ENCODE measurements at regions not wholly inside any gene's neighbourhood (a gene's known extent, or its start where the extent isn't known, plus 50 kb on each side); places are given as distances from the start of the nearest gene placed in this dataset.

DNA sequence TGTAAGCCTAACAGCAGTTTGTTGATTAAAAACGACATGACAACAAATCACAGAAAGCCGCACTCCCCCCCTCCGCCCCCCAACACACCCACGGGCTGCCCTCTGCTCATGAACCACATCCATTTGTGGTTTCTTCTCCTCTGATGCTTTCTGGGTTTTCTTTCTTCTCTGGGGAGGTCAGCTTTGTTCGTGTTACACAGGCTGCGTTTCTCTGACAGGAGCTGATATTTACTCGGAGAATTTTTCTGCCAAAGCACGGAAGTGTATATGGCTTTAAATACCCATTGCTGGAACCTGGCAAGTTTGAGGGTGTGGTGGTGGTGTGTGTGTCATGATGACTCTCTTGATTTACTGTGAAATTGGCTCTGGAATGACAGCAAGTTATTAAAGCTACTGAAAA is 883.7 kb upstream of the TMEM132C start:
- TF ChIP-seq POLR2AphosphoS2 (IDR thresholded peaks at IDR 0.05; ENCODE audit: low read depth, low read length) (no peak), POLR2A (IDR thresholded peaks at IDR 0.05; ENCODE audit: low read depth, low read length) (no peak), SP1 (IDR thresholded peaks at IDR 0.05; ENCODE audit: low read depth, low read length) (no peak), WRNIP1 (IDR thresholded peaks at IDR 0.05; ENCODE audit: borderline replicate concordance, low read depth, low read length) (no peak), SMARCA5 (IDR thresholded peaks at IDR 0.05) (no peak), TCF12 (IDR thresholded peaks at IDR 0.05; ENCODE audit: low read depth, low read length) (no peak), FOXK2 (IDR thresholded peaks at IDR 0.05) (no peak), SRF (IDR thresholded peaks at IDR 0.05; ENCODE audit: low read depth in 2 of 2, low read length in 2 of 2) (no peak)
- TF ChIP-seq, protein P1, sequence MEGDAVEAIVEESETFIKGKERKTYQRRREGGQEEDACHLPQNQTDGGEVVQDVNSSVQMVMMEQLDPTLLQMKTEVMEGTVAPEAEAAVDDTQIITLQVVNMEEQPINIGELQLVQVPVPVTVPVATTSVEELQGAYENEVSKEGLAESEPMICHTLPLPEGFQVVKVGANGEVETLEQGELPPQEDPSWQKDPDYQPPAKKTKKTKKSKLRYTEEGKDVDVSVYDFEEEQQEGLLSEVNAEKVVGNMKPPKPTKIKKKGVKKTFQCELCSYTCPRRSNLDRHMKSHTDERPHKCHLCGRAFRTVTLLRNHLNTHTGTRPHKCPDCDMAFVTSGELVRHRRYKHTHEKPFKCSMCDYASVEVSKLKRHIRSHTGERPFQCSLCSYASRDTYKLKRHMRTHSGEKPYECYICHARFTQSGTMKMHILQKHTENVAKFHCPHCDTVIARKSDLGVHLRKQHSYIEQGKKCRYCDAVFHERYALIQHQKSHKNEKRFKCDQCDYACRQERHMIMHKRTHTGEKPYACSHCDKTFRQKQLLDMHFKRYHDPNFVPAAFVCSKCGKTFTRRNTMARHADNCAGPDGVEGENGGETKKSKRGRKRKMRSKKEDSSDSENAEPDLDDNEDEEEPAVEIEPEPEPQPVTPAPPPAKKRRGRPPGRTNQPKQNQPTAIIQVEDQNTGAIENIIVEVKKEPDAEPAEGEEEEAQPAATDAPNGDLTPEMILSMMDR (IDR thresholded peaks at IDR 0.05 in 2 of 3, conservative IDR thresholded peaks at IDR 0.05 in 1 of 3; ENCODE audit: control insufficient read depth in 2 of 3, extremely low read depth in 1 of 3, insufficient read depth in 1 of 3, low read depth in 3 of 3, low read length in 3 of 3): no peak
- TF ChIP-seq, protein P2, sequence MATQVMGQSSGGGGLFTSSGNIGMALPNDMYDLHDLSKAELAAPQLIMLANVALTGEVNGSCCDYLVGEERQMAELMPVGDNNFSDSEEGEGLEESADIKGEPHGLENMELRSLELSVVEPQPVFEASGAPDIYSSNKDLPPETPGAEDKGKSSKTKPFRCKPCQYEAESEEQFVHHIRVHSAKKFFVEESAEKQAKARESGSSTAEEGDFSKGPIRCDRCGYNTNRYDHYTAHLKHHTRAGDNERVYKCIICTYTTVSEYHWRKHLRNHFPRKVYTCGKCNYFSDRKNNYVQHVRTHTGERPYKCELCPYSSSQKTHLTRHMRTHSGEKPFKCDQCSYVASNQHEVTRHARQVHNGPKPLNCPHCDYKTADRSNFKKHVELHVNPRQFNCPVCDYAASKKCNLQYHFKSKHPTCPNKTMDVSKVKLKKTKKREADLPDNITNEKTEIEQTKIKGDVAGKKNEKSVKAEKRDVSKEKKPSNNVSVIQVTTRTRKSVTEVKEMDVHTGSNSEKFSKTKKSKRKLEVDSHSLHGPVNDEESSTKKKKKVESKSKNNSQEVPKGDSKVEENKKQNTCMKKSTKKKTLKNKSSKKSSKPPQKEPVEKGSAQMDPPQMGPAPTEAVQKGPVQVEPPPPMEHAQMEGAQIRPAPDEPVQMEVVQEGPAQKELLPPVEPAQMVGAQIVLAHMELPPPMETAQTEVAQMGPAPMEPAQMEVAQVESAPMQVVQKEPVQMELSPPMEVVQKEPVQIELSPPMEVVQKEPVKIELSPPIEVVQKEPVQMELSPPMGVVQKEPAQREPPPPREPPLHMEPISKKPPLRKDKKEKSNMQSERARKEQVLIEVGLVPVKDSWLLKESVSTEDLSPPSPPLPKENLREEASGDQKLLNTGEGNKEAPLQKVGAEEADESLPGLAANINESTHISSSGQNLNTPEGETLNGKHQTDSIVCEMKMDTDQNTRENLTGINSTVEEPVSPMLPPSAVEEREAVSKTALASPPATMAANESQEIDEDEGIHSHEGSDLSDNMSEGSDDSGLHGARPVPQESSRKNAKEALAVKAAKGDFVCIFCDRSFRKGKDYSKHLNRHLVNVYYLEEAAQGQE (IDR thresholded peaks at IDR 0.05; ENCODE audit: low read depth, low read length): no peak
